ENCODE measurements at regions not wholly inside any gene's neighbourhood (a gene's known extent, or its start where the extent isn't known, plus 50 kb on each side); places are given as distances from the start of the nearest gene placed in this dataset.

GRCh38 chr9:100725371-100725770 is 147.5 kb downstream of the CAVIN4 start:
- no peak overlapping the region for H3K4me3 ChIP-seq
- no peaks in the 10 kb centered on the region for H3K4me1 ChIP-seq
- DNase-seq (ENCODE audit: low spot score in 2 of 2): no peak
- H3K27ac ChIP-seq: no peak overlapping the region
- WGBS: 72% methylated on average over 3 of the region's 3 CpGs
- TF ChIP-seq POLR2AphosphoS5 (IDR thresholded peaks at IDR 0.05): no peak
- TF ChIP-seq POLR2A (IDR thresholded peaks at IDR 0.05): no peak
- TF ChIP-seq EP300 (IDR thresholded peaks at IDR 0.05): no peak
- TF ChIP-seq CTCF (IDR thresholded peaks at IDR 0.05): no peak
- no peaks in the 10 kb centered on the region for H3K36me3 ChIP-seq
- no peaks in the 10 kb centered on the region for H3K9me3 ChIP-seq
- H3K27me3 ChIP-seq: no peaks in the 10 kb centered on the region

- H3K4me1 ChIP-seq: no peaks in the 10 kb centered on the region
- DNase-seq (ENCODE audit: low spot score in 2 of 2): no peak
- WGBS: 79% methylated on average over 2 of the region's 2 CpGs
- TF ChIP-seq POLR2AphosphoS5 (IDR thresholded peaks at IDR 0.05): no peak
- TF ChIP-seq CTCF (IDR thresholded peaks at IDR 0.05): no peak
- TF ChIP-seq EP300 (IDR thresholded peaks at IDR 0.05): no peak
- TF ChIP-seq POLR2A (IDR thresholded peaks at IDR 0.05): no peak
- no peak overlapping the region for H3K27ac ChIP-seq
- H3K27me3 ChIP-seq: no peaks in the 10 kb centered on the region
- H3K36me3 ChIP-seq: no peaks in the 10 kb centered on the region
- no peaks in the 10 kb centered on the region for H3K9me3 ChIP-seq
- H3K4me3 ChIP-seq: no peak overlapping the region
Observed at GRCh38 chr9:100729336-100729895, 151.5 kb downstream of the CAVIN4 start.

- no peak for DNase-seq (ENCODE audit: low spot score in 2 of 2)
- no peak overlapping the region for H3K4me3 ChIP-seq
- no peaks in the 10 kb centered on the region for H3K36me3 ChIP-seq
- H3K27me3 ChIP-seq: no peaks in the 10 kb centered on the region
- TF ChIP-seq POLR2AphosphoS5 (IDR thresholded peaks at IDR 0.05) (no peak), EP300 (IDR thresholded peaks at IDR 0.05) (no peak)
- H3K9me3 ChIP-seq: no peaks in the 10 kb centered on the region
- H3K4me1 ChIP-seq: no peaks in the 10 kb centered on the region
- no peak overlapping the region for H3K27ac ChIP-seq
- WGBS: 54% methylated on average over 2 of the region's 2 CpGs
Observed at GRCh38 chr9:100730086-100730485, 152.2 kb downstream of the CAVIN4 start.

GRCh38 chr9:100731038-100731556 is 153.2 kb downstream of the CAVIN4 start:
- H3K9me3 ChIP-seq: no peaks in the 10 kb centered on the region
- no peaks in the 10 kb centered on the region for H3K27me3 ChIP-seq
- H3K27ac ChIP-seq: no peak overlapping the region
- no peak for DNase-seq (ENCODE audit: low spot score in 2 of 2)
- 93% methylated on average over 14 of the region's 18 CpGs for WGBS
- no peak for TF ChIP-seq CTCF (IDR thresholded peaks at IDR 0.05)
- no peak for TF ChIP-seq POLR2AphosphoS5 (IDR thresholded peaks at IDR 0.05)
- no peak for TF ChIP-seq POLR2A (IDR thresholded peaks at IDR 0.05)
- no peak for TF ChIP-seq EP300 (IDR thresholded peaks at IDR 0.05)
- H3K36me3 ChIP-seq: no peaks in the 10 kb centered on the region
- H3K4me1 ChIP-seq: no peaks in the 10 kb centered on the region
- H3K4me3 ChIP-seq: no peak overlapping the region

- Histone ChIP-seq H3K36me3 (no peaks in the 10 kb centered on the region), H3K27ac (no peak overlapping the region), H3K27me3 (no peaks in the 10 kb centered on the region), H3K9me3 (no peaks in the 10 kb centered on the region), H3K4me3 (no peak overlapping the region), H3K4me1 (no peaks in the 10 kb centered on the region)
- 100% methylated on average over 5 of the region's 11 CpGs for WGBS
- DNase-seq (ENCODE audit: low spot score in 2 of 2): no peak
- TF ChIP-seq POLR2AphosphoS5 (IDR thresholded peaks at IDR 0.05) (no peak), CTCF (IDR thresholded peaks at IDR 0.05) (no peak), POLR2A (IDR thresholded peaks at IDR 0.05) (no peak), EP300 (IDR thresholded peaks at IDR 0.05) (no peak)
Observed at GRCh38 chr9:100731557-100731956, 153.7 kb downstream of the CAVIN4 start.

- H3K9me3 ChIP-seq: peaks cover 3% of the 10 kb centered on the region
- no peak overlapping the region for H3K4me3 ChIP-seq
- WGBS: 46% methylated on average over 2 of the region's 2 CpGs
- H3K27me3 ChIP-seq: no peaks in the 10 kb centered on the region
- TF ChIP-seq EP300 (IDR thresholded peaks at IDR 0.05): no peak
- TF ChIP-seq POLR2AphosphoS5 (IDR thresholded peaks at IDR 0.05): no peak
- TF ChIP-seq CTCF (IDR thresholded peaks at IDR 0.05): no peak
- no peak for TF ChIP-seq POLR2A (IDR thresholded peaks at IDR 0.05)
- H3K36me3 ChIP-seq: no peaks in the 10 kb centered on the region
- DNase-seq (ENCODE audit: low spot score in 2 of 2): no peak
- H3K4me1 ChIP-seq: no peaks in the 10 kb centered on the region
- H3K27ac ChIP-seq: no peak overlapping the region
Observed at GRCh38 chr9:100739208-100739607, 161.3 kb downstream of the CAVIN4 start.

Data from suprapubic skin (tissue), 4 donors.